ENCODE measurements at regions not wholly inside any gene's neighbourhood (a gene's known extent, or its start where the extent isn't known, plus 50 kb on each side); places are given as distances from the start of the nearest gene placed in this dataset.

GRCh38 chr4:177047070-177047850 is 254.5 kb upstream of the VEGFC start:
- Histone ChIP-seq H3K9me3 (no peaks in the 10 kb centered on the region), H3K36me3 (ENCODE audit: insufficient read depth in 1 of 2, low read depth in 1 of 2) (no peaks in the 10 kb centered on the region), H3K4me3 (no peak overlapping the region), H3K27ac (no peak overlapping the region), H3K4me1 (no peaks in the 10 kb centered on the region), H3K27me3 (ENCODE audit: insufficient read depth in 3 of 3, low read length in 2 of 3) (no peaks in the 10 kb centered on the region)
- peak; percentile 61 to 80 (median 76) for ATAC-seq
- TF ChIP-seq CTCF (IDR thresholded peaks at IDR 0.05): peak; percentile 80
- intact Hi-C loops (cut with DNase I): loop anchor here (2.0 to 10.0 kb wide), 5 partner anchors 255 to 672 kb away; partner anchors contain the start of gene VEGFC (in 1 of the 2)
- DNase-seq: peak; percentile 40 to 59
- 37 to 50% (median 48%) methylated on average over 11 of the region's 11 CpGs for WGBS, 3 donors

GRCh38 chr4:177047851-177048174 is 255.1 kb upstream of the VEGFC start:
- no peaks in the 10 kb centered on the region for H3K9me3 ChIP-seq
- no peak for ATAC-seq
- no peak for TF ChIP-seq CTCF (IDR thresholded peaks at IDR 0.05)
- intact Hi-C loops (cut with DNase I): loop anchor here (2.0 to 10.0 kb wide), 5 partner anchors 256 to 673 kb away; partner anchors contain the start of gene VEGFC (in 1 of the 2)
- H3K27ac ChIP-seq: no peak overlapping the region
- H3K4me1 ChIP-seq: no peaks in the 10 kb centered on the region
- no peak overlapping the region for H3K4me3 ChIP-seq
- no peaks in the 10 kb centered on the region for H3K36me3 ChIP-seq (ENCODE audit: insufficient read depth in 1 of 2, low read depth in 1 of 2)
- 2 to 8% (median 3%) methylated on average over 1 of the region's 1 CpG for WGBS, 3 donors
- no peaks in the 10 kb centered on the region for H3K27me3 ChIP-seq (ENCODE audit: insufficient read depth in 3 of 3, low read length in 2 of 3)
- no peak for DNase-seq

- Histone ChIP-seq H3K36me3 (ENCODE audit: insufficient read depth in 1 of 2, low read depth in 1 of 2) (no peaks in the 10 kb centered on the region), H3K9me3 (no peaks in the 10 kb centered on the region), H3K4me1 (no peaks in the 10 kb centered on the region), H3K27ac (no peak overlapping the region), H3K4me3 (no peak overlapping the region), H3K27me3 (ENCODE audit: insufficient read depth in 3 of 3, low read length in 2 of 3) (no peaks in the 10 kb centered on the region)
- DNase-seq: no peak
- TF ChIP-seq CTCF (IDR thresholded peaks at IDR 0.05): no peak
- 71 to 72% (median 72%) methylated on average over 7 of the region's 7 CpGs for WGBS, 3 donors
- no peak for ATAC-seq
- intact Hi-C loops (cut with DNase I): no loop called here
Measured at GRCh38 chr4:177051473-177052060, 258.1 kb upstream of the NEIL3 start.

GRCh38 chr4:177052211-177052934 is 257.3 kb upstream of the NEIL3 start:
- Histone ChIP-seq H3K27ac (no peak overlapping the region), H3K9me3 (no peaks in the 10 kb centered on the region), H3K27me3 (ENCODE audit: insufficient read depth in 3 of 3, low read length in 2 of 3) (no peaks in the 10 kb centered on the region), H3K36me3 (ENCODE audit: insufficient read depth in 1 of 2, low read depth in 1 of 2) (no peaks in the 10 kb centered on the region), H3K4me1 (no peaks in the 10 kb centered on the region), H3K4me3 (no peak overlapping the region)
- DNase-seq: no peak
- no peak for ATAC-seq
- WGBS, 3 donors: 62 to 69% (median 63%) methylated on average over 4 of the region's 4 CpGs
- intact Hi-C loops (cut with DNase I): no loop called here
- TF ChIP-seq CTCF (IDR thresholded peaks at IDR 0.05): no peak

Data from psoas muscle (tissue), 7 donors.